ENCODE measurements at regions not wholly inside any gene's neighbourhood (a gene's known extent, or its start where the extent isn't known, plus 50 kb on each side); places are given as distances from the start of the nearest gene placed in this dataset.

DNA sequence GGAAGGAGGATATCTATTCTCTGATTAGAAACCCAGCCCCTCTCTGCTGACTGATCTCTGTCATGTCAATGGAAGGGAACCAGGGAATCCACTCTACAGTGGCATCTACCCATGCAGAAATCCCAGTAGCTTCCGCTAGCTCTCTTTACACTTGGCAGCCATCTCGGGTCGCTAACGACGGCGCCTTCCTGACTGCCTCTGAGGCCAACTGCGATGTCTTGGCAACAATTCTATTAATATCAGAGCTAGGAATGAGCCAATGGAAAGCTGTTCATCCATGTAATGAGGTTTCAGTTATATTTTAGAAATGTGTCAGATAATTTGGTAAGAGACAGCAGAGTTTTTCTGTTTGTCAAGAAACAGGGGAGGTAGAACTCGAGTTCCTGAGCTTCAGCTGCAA, 67.6 kb upstream of the ATP10B start:
- H3K4me3 ChIP-seq = no peak overlapping the region
- peaks cover 8 to 20% (median 12%) of the 10 kb centered on the region in 4 donors for H3K4me1 ChIP-seq
- H3K36me3 ChIP-seq = no peaks in the 10 kb centered on the region
- H3K9me3 ChIP-seq = no peaks in the 10 kb centered on the region
- TF ChIP-seq POLR2AphosphoS5 (IDR thresholded peaks at IDR 0.05) (no peak), POLR2A (IDR thresholded peaks at IDR 0.05) (no peak), CTCF (IDR thresholded peaks at IDR 0.05) (no peak), EP300 (IDR thresholded peaks at IDR 0.05) (no peak)
- WGBS, 5 donors = 82 to 93% (median 90%) methylated on average over 8 of the region's 8 CpGs
- no peak overlapping the region for H3K27ac ChIP-seq
- H3K27me3 ChIP-seq = no peaks in the 10 kb centered on the region
- intact Hi-C loops (cut with DNase I; ENCODE audit: low total_unique reads) = no loop called here
- no peak for DNase-seq

GRCh38 chr5:160918386-160918785, 66.4 kb upstream of the ATP10B start:
- TF ChIP-seq CTCF (IDR thresholded peaks at IDR 0.05) (no peak), EP300 (IDR thresholded peaks at IDR 0.05) (no peak), POLR2AphosphoS5 (IDR thresholded peaks at IDR 0.05) (no peak), POLR2A (IDR thresholded peaks at IDR 0.05) (no peak)
- Histone ChIP-seq H3K27ac (no peak overlapping the region), H3K27me3 (no peaks in the 10 kb centered on the region), H3K4me3 (no peak overlapping the region), H3K9me3 (no peaks in the 10 kb centered on the region), H3K4me1 (peaks cover 3 to 10% (median 7%) of the 10 kb centered on the region in 4 donors), H3K36me3 (no peaks in the 10 kb centered on the region)
- no peak for DNase-seq
- intact Hi-C loops (cut with DNase I; ENCODE audit: low total_unique reads) = no loop called here
- WGBS, 5 donors = 80 to 92% (median 88%) methylated on average over 2 of the region's 2 CpGs

DNA sequence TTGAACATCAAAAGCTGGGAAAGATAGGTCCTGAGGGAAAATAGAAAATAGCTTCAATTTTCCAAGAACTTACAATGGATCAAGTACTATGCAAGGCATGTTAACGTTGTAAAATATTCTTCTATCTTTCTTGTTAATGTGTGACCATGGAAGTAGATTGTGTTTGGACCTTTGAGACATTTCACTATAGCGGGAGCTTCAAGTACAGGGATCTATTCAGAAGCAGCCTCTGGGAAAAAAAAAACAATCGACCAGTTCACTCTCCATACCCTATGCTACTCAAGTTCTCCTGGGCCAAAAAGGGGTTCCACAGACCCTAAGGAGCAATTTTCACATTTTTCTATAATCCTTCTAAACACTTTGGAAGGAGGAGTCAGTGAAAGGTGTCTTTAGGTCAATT, 54.1 kb upstream of the ATP10B start:
- intact Hi-C loops (cut with DNase I; ENCODE audit: low total_unique reads) = no loop called here
- 45 to 61% (median 53%) methylated on average over 3 of the region's 3 CpGs for WGBS, 5 donors
- TF ChIP-seq POLR2AphosphoS5 (IDR thresholded peaks at IDR 0.05) = no peak
- TF ChIP-seq POLR2A (IDR thresholded peaks at IDR 0.05) = no peak
- TF ChIP-seq EP300 (IDR thresholded peaks at IDR 0.05) = no peak
- TF ChIP-seq CTCF (IDR thresholded peaks at IDR 0.05) = no peak
- Histone ChIP-seq H3K27ac (no peak overlapping the region), H3K9me3 (no peaks in the 10 kb centered on the region), H3K27me3 (no peaks in the 10 kb centered on the region), H3K4me3 (no peak overlapping the region), H3K36me3 (no peaks in the 10 kb centered on the region), H3K4me1 (peaks cover 0 to 7% (median 7%) of the 10 kb centered on the region in 4 donors)
- no peak for DNase-seq

DNA sequence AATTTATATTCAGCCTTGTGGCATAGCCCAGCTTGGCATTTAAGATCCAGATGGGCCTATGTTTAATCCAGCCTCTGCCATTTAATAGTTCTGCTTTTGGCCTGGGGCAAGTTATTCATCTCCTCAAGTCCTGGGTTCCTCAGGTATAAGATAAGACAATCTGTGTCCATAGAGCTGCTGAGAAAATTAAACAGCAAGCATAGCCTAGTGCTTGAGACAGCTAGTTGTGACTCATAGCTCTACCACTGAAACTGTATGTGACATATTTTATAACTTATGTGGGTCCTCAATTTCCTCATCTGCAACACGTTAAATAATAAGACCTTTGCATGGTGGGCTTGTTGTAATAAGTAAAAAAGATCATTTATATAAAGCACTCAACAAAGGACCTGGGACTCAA, 53.3 kb upstream of the ATP10B start:
- WGBS, 5 donors = 32 to 63% (median 43%) methylated on average over 1 of the region's 1 CpG

More for the DNA sequence above, 53.3 kb upstream of the ATP10B start:
- Histone ChIP-seq H3K4me3 (no peak overlapping the region), H3K27me3 (no peaks in the 10 kb centered on the region), H3K27ac (no peak overlapping the region), H3K9me3 (no peaks in the 10 kb centered on the region), H3K36me3 (no peaks in the 10 kb centered on the region), H3K4me1 (peaks cover 0 to 7% (median 7%) of the 10 kb centered on the region in 4 donors)
- TF ChIP-seq EP300 (IDR thresholded peaks at IDR 0.05) (no peak), POLR2AphosphoS5 (IDR thresholded peaks at IDR 0.05) (no peak), POLR2A (IDR thresholded peaks at IDR 0.05) (no peak), CTCF (IDR thresholded peaks at IDR 0.05) (no peak)
- DNase-seq = peak in 1 of 2 donors; percentile 25
- intact Hi-C loops (cut with DNase I; ENCODE audit: low total_unique reads) = no loop called here
